Fibroblast of pulmonary artery (primary cell): ENCODE measurements at regions not wholly inside any gene's neighbourhood (a gene's known extent, or its start where the extent isn't known, plus 50 kb on each side); places are given as distances from the start of the nearest gene placed in this dataset.
A peak's percentile ranks its signal among the peaks of the same experiment; 100 is the strongest.

Experiments used
- DNase-seq: peaks from one replicate; pipeline ENCODE4 v3.0.0-alpha.2; 2010; ENCODE audit warnings: low read depth
- H3K4me3 ChIP-seq: replicated peaks from 2 replicates; pipeline ENCODE4 v1.5.1; 2011; ENCODE audit warnings: low read depth, mild to moderate bottlenecking, control low read depth, low read length, moderate library complexity
- TF ChIP-seq, protein P1 (sequence below): IDR thresholded peaks from 2 replicates; pipeline ENCODE4 v1.5.1; 2011; ENCODE audit warnings: mild to moderate bottlenecking, control low read depth, low read length, inconsistent platforms; ENCODE audit errors: missing control alignments

GRCh38 chr3:106560451-106560966, 691.7 kb upstream of the CBLB start:
- no peak overlapping the region for H3K4me3 ChIP-seq
- peak; percentile 86 for DNase-seq
- TF ChIP-seq, protein P1, sequence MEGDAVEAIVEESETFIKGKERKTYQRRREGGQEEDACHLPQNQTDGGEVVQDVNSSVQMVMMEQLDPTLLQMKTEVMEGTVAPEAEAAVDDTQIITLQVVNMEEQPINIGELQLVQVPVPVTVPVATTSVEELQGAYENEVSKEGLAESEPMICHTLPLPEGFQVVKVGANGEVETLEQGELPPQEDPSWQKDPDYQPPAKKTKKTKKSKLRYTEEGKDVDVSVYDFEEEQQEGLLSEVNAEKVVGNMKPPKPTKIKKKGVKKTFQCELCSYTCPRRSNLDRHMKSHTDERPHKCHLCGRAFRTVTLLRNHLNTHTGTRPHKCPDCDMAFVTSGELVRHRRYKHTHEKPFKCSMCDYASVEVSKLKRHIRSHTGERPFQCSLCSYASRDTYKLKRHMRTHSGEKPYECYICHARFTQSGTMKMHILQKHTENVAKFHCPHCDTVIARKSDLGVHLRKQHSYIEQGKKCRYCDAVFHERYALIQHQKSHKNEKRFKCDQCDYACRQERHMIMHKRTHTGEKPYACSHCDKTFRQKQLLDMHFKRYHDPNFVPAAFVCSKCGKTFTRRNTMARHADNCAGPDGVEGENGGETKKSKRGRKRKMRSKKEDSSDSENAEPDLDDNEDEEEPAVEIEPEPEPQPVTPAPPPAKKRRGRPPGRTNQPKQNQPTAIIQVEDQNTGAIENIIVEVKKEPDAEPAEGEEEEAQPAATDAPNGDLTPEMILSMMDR, result no peak

DNA sequence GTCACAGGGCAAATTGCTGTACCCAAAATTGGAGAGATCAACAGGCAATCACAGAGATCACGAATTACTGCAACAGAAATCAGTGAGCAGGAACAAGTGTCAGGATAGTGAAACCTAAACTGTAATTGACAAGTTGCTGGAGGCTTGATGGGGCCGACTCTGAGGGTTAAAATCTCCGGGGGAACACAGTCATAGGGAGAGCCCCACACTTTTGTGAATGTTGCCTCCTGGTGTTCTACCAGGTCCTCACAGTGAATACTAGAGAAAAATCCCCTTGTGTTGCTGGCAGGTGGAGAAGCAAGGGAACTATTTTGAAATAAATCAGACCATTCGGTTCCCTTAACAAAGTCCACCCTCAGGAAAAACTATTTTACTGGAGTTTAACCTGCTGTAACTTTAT, 697.5 kb upstream of the CBLB start:
- TF ChIP-seq, protein P1, result no peak
- no peak for DNase-seq
- no peak overlapping the region for H3K4me3 ChIP-seq

- no peak overlapping the region for H3K4me3 ChIP-seq
- no peak for DNase-seq
- TF ChIP-seq, protein P1, result no peak
Measured at GRCh38 chr3:106570426-106570825, 701.6 kb upstream of the CBLB start.

DNA sequence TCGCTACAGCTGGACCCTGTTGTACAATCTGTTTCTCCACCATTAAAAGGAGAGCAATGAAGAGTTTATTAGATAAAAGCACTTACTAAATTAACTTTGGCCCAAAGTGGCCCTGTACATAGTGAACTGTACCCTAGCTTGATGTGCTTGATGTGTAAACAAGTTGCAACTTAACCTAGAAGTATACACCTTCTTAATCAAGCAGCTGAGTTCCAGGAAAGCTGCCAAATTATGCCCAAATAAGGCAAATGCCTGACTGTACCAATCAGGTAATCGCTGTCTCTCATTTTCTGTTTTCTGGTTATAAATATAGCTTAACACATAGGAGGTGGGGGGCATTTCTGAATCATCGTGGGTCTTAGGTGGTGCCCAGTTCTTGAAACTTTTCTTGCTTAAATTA, 704.8 kb upstream of the CBLB start:
- TF ChIP-seq, protein P1, result no peak
- no peak overlapping the region for H3K4me3 ChIP-seq
- DNase-seq, result no peak

- DNase-seq, result no peak
Measured at GRCh38 chr3:106575029-106575428, 706.2 kb upstream of the CBLB start.

DNA sequence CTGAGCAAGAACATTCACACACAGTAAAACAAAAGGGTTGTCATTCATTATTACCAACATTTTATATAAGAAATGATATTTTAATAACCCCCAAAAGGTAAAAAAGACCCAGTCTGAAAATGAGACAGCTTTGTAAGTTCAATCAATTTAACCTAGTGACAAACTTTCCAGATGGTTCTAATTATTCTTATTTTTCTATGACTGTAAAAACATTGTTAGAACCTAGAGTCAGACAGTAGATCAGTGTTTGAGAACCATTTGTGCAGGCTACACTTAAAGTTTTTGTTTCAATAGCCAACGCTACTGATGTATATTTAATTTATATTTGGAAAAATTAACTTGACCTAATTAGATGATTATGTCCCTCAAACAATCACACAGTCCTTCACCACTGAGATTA, 708.4 kb upstream of the CBLB start:
- no peak overlapping the region for H3K4me3 ChIP-seq
- TF ChIP-seq, protein P1, result no peak
- no peak for DNase-seq

More at GRCh38 chr3:106575029-106575428, 706.2 kb upstream of the CBLB start:
- TF ChIP-seq, protein P1, result no peak
- H3K4me3 ChIP-seq, result no peak overlapping the region

GRCh38 chr3:106578911-106579310, 710.1 kb upstream of the CBLB start:
- DNase-seq, result no peak
- TF ChIP-seq, protein P1, result no peak
- no peak overlapping the region for H3K4me3 ChIP-seq
